NT2/D1 (cell line): ENCODE measurements at regions not wholly inside any gene's neighbourhood (a gene's known extent, or its start where the extent isn't known, plus 50 kb on each side); places are given as distances from the start of the nearest gene placed in this dataset.

Experiments used
- SUZ12 ChIP-seq: IDR thresholded peaks from 2 replicates; pipeline ENCODE4 v1.6.1; 2011; ENCODE audit not compliant: insufficient read length, insufficient read depth; ENCODE audit errors: extremely low read depth
- ZNF274 ChIP-seq: IDR thresholded peaks from 2 replicates; pipeline ENCODE4 v1.6.1; 2011; ENCODE audit warnings: mild to moderate bottlenecking, low read depth, low read length

- TF ChIP-seq ZNF274 (no peak), SUZ12 (no peak)
Observed at GRCh38 chr12:105855361-105856047, 283.2 kb downstream of the NUAK1 start.
